Left forelimb (tissue), 1 donor: ENCODE measurements at regions not wholly inside any gene's neighbourhood (a gene's known extent, or its start where the extent isn't known, plus 50 kb on each side); places are given as distances from the start of the nearest gene placed in this dataset.
"Not testable (repeated sequence)": the region's sequence is repeated elsewhere in the genome, so short reads cannot be mapped to it uniquely, and the experiment has no call there.

Source experiments
- DNase-seq: peaks from one replicate; pipeline ENCODE4 v3.0.0-alpha.2; 2018; ENCODE audit warnings: low spot score

DNA sequence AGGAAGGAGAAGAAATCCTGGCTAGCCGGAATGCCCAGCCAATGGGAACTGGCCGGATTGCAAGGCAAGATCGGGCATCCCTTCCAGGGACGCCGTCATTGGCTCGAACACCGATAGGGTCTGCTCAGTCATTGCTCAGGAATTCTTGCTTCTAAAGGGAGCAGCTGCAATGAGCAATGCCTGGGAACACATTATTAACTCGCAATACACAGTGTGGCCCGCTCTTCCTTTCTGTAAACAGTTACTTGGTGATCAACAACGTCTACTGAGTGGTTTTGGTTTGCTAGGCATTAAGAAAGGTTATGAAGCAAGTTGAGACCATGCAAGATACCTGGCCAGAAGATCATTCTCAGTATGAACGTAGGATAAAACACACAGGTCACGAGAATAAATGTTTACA, 165.4 kb upstream of the CITED2 start:
- no peak for DNase-seq

DNA sequence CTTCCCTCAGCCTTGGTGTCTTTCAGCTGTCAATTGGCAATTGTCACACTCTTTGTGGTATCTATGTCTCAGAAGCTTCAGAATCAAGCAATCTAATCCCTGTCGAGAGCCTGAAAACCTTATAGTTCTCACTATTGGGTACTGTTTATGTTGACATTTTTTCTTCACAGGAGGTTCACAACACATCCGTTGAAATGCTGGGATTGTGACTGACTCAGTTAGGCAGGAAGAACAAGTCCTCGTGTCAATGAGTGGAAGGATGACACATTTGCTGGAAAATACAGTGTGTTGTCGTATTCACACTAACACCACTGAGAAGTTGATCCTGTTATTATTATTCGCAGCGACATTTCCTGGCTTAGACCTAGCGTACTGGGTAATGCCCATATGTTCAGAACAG, 163.9 kb upstream of the CITED2 start:
- no peak for DNase-seq

DNA sequence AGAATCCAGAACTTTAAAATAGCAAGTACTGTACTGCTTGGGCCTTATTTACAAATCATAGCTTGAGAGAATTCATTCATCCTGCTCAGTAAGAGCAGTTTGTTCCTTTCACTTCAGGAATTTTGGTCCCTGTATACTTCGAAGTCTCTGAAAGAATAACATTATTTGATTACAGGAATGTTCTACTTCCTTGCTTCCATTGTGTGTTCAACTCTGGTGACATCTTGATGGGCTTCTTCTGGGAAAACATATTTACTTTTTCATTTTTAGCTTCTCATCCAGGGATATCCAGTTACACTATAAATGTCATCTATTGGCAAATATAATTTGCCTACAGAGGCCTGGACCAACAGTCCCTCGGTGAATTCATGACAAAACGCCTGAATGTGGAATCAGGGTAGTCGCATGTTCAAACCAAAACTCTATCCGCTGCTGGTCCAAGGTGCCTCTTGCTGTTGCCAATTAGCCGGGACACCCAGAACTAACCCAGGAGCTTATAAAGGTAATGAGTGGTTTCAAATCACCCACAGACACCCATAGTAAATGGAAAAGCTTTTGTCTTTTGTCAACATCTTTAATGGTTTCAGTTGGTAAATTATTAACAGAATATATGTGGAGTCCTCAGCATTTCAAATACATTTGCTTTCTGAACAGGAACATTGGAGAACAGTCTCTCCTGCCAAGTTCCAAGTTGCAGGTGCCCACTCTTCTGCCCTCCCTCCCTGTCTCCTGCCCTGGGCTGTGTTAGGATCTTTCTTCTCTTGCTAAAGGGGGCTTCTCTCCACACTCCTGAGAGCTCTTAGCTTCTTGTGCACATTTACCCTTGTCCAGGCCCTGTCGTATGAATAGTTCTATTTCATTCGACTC, 162.5 kb upstream of the CITED2 start:
- no peak for DNase-seq

DNA sequence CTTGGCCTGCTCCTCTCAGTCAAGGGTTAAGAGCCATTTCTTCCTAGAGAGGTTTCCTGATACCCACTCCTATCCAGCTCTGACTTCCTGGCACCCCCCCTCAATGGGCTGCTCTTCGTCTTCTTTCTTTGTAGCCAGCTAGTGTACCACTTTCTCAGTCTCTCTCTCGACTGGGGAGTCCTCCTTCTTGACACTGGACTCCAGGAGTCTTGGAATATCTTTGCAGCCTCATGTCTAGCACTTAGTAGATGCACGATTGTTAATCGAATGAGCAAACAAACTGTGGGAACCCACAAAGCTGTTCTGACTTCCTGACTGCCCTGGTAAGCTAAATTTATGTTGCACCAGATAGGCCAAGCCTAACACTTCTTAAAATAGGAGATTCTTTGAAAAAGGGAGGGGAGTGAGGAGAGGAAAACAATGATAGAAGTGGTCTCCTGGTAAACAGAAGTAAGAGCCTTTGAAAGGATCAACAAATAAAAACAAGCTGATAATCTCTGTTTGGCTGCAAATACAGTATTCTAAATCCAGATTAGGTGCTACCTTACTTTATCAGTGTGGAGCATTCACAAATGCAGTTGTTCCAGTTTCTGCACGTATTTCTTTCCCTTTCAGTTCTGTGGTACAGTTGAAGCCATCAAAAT, 160.1 kb upstream of the CITED2 start:
- no peak for DNase-seq

DNA sequence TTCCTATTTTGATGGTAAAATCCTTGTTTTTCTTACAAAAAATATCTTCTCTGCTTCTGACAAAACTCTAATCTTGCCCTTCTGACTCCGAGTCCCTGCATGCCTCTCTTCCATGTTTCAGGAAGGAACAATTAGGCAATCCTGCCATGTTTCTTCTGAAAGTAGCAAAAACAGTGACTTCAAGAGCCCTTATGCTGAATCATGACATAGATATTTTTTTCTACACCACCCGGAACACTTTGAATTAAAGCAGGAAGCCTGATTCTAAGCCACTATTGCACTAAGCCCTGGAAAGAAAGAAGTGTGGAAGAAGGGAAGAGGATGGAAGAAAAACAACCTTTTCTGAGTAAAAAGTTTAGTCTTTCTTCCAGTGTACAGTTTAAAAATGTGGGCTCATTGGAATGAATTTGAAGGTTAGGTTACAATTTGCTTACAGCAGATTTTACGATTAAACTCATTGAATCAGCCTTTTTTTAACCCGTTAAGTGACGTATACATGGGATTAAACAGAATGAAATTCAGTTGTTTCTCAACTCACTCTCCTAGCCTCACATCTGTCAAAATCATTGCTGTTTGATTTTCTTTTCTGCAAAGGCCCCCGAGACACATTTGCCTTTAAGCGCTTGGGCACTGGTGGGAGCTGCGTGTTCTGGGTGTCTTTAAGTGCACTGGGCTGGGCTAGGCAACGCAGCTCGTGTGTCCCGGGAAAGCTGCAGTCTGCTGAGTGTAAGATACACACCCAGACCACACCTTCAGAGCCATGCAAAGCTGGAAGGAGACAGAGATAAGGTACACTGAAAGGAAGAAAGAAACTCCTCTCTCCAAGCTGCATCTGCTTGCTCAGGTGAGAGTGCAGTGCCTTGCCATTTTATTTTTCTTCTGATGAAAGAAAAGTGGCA, 159.4 kb upstream of the CITED2 start:
- DNase-seq = no peak

DNA sequence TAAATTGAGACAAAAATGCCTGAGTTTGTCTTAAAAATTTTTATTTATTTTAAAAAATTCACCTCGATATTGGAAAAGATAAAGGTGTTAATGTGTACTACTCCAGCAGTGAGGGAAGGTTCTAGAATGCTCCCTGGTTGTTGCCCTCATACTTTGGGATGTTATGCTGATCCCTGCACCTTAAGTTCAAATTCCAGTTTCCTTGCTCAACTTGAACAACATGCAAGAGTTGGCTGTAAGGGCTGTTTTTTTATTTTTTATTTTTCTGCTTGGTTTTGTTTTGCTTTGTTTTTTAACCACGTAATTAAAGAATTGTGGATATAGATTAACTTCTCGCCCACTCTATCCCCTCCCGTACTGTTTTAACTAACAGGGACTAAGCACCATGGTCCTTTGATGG, 158.7 kb upstream of the CITED2 start:
- no peak for DNase-seq

DNA sequence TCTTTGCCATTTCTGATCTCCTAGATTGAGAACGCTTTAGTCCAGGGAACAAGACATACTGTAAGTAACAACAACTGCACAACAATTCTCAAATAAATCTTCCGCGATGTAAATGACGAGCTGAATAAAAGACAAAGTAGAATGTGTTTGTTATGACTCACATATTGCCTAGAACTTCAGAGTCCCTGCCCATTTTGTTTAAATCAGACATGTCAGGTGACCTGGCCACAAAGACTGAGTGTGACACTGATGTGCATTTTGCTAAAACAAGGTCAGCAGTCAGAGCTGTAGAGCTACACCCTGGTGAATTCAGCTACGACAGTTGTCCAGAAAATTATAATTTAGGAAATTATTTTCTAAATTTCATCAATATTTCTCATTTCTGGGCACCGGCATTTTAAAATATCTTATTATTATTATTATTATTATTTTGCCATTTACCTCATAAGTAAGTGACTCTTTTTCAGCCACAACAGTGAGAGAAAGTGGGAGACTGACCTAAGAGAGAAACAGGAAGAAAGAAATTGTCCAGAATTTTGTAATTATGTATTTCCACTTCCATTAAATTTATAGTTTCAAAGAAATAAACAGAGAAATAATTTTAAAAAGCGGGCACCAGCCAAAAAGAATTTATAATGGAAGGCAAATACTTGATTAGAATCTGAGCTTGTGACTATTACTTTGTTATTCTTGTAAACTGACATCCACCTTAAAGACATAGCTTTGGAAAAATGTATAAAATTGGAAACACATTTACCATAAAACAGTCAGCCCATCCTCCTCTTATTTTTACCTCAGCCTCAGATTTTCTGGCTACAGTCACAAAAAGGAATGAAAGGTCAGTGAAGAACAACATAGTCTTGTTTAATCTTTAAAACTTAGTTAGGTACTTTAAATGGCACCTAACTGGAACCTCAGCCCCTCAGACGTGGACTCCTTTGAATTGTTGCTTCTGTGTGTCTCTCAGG, 157.0 kb upstream of the CITED2 start:
- DNase-seq = no peak

DNA sequence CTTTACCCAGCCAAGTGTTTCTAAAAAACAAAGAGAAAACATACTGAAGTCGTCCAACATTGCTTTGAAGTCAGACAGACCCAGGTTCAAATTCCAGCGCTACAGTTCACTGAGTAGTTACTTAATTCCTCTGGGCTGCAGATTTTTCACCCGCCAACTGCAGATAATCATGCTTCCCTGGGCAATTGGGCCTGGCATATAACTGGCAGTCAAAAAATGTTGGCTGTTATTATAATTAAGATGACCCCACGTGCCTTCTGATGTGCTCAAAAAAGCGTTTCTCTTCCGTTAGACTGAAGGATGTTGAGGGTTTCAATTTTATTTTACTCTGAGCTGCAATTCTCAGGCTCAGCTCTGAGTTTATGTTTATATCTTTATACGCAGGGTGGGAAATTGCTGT, 156.1 kb upstream of the CITED2 start:
- DNase-seq = no peak

DNA sequence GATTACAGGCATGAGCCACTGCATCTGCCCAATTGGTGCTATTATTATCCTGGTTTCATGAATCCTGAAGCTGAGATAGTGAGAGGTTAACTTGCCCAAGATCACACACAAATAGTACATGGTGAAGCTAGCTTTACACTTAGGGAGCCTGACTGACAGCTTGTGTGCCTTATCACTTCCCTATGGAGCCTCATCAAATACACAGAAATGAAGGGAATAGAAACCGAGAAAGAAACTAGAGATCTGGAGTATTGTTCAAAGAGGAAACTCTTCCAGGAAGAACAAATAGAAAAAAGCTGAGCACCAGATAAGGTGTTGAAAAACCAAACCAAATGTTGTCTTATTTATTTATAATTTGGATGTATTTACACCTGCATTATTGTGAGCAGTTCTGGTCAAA, 155.0 kb upstream of the CITED2 start:
- DNase-seq = no peak

DNA sequence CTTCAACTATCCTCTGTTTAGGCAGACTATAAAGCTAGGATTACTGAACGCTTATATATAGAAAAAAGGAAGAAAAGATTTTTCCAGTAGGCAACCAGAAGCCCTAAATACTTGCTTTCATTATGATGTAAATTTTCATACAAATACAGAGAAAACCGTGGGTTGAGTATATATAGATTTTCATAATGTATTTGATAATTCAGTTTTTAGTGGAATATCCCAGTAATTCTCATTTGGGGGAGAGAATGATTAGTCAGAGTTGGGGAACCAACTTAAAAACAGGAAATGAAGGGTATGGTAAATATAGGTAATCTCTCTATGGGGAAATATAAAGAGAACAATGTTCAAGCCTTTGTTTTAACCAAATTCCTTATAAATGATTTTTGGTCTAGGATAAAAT, 154.0 kb upstream of the CITED2 start:
- no peak for DNase-seq

DNA sequence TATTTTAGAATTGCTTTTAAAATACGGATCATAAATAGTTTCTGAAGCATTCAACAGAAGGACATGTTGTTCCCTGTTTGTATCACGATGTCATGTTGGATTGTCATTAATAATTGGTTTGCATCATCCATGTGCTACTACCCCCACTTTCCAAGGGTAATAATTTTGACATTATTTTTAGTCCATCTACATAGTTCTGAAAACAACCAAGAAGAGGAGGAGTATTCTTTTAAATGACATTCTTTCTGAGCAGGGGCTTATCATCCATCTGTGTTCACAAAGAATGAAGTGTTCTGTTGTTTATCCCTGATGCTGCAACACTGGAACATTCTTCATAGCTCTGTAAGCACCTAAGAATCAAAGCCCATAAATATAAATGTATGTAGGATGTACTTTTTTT, 151.0 kb upstream of the CITED2 start:
- no peak for DNase-seq

DNA sequence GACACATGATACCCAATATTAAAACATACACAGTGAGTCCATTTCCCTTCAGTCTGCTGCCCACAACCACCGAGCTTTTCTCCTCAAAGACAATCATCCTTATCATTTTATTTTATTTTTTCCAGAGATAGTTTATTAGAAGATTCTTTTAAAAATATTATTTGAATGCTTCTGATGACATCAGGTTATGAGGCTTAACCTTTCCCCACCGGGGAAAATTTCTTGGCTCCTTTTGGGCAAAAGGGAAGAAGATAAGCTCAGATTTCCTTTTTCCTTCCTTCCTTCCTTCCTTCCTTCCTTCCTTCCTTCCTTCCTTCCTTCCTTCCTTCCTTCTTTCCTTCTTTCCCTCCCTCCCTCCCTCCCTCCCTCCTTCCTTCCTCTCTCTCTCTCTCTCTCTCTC, 149.5 kb upstream of the CITED2 start:
- DNase-seq = no peak

DNA sequence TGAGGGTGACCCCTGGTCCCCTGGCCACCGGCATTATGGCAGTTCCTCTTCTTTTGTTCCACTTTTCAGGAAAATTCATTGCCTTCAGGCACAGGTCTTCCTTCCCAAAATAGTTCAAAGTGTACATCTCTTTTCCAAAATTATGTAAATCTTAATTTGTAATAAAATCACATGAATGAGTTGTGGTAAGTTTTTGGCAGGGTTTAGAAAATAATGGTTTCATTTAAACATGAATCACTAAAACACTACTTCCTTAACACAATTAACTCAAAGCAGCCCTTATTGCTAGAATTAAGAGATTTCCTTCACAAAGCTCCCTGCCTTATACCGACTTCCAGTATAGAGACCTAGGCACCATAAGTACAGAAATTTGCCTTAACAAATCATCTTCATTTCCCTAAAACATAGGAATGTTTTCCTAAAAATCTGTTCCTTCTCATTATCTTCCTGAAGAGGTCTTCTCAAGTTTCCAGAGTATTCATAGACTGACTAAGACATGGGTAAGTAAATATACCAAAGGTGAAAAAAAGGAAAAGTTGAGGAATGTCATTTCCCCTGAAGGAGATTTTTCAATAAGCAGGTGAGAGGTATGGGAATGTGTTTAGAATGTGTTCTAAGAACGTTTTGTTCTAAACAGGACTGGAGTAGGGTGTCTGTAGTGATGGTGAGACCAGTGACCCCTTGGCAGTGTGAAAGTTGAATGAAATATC, 148.2 kb upstream of the CITED2 start:
- DNase-seq = no peak

DNA sequence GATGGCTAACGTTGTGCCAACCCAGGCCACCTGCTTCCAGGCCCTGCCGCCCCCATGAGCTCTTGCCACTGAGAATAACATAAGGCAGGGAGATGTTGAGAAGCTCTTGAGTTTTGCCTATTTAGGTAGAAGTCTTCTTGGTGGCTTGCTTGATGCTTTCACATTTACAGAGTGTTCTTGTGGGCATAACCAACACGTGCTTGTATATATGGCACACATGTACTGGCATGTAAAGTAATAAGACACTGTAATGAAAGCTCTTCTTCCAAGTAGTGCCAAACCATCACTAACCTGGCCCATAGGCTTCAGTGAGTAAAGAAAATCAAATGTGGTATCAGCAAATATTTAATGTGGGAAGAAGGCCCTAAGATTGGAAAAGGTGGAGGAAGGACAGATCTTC, 146.9 kb upstream of the CITED2 start:
- DNase-seq = no peak

DNA sequence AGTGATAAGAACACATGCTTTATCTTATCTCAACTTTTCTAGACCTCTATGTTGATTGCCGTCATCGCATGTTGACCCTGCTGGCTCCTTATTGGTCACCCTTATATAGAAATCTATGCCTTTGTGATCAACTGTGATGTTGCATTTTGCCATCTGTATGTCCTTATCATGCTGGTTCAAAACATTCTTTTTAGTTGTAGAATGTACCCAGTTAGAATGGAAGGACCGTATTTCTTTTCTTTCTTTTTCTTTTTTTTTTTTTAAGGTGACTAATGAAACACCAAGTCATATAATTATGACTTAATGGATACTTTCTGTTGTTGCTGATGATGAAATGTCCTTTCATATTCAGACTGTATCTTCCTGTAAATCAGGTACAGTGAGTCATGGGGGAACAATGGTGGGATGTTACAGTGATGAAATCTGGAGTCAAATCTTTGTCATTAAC, 145.9 kb upstream of the CITED2 start:
- DNase-seq = no peak

DNA sequence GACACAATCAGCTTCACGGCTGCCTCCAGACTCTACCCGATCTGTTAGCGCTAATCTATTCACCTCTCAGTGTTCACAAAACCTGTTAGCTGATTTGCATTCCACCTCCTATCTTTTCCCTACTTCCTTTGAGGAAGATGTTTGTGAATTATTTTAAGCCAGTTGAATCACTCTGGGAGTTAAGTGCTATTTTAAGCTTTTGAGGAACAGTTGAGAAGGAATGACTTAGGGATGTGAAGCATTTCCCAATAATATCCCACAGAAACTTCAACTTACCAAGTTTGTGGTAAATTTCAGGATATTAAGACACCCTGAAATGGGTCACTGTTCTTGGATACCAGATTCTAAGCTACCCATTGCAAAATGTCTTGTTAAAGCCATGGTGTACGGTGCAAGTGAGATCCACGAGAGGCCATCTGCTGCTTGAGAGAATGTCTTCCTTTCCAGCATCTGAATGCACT, 145.2 kb upstream of the CITED2 start:
- no peak for DNase-seq

DNA sequence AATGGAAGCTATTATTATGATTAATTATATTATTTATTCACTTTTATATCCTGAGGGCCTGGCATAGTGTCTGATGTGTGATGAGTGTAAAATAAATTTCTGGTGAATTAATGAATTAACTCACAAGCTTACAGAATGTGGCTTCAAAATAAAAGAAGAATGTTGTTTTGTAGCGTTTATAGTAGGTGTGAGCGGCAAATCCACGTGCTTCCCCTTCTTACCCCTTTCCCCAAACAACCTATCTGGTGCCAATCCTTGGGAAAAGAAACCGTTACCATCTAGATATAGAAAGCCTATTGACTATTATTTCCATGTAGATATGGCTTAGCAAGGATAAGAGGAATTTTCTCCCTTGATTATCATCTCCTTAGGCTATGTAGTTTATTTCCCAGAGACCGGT, 144.6 kb upstream of the CITED2 start:
- no peak for DNase-seq

DNA sequence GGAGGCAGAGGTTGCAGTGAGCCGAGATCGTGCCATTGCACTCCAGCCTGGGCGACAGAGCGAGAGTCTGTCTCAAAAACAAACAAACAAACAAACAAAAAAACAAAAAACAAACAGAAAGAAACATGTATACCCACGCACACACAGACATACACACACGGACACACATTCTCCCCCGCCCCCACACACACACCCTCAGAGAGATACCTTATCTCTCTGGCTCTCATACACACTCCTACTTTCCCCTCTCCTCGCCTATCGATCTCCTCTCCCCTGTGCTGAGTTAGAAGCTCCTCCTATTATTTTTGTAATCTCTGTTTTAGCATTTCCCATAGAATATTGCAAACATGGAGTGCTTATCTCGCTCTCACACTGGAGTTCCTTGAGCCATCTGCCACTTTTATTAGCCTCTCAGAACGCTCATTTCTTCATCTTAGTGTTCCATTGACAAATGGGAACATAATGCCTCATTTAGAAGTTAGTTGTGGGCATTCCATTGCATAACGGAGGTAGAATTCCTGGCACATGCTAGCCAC, 144.2 kb upstream of the CITED2 start:
- DNase-seq = no peak

DNA sequence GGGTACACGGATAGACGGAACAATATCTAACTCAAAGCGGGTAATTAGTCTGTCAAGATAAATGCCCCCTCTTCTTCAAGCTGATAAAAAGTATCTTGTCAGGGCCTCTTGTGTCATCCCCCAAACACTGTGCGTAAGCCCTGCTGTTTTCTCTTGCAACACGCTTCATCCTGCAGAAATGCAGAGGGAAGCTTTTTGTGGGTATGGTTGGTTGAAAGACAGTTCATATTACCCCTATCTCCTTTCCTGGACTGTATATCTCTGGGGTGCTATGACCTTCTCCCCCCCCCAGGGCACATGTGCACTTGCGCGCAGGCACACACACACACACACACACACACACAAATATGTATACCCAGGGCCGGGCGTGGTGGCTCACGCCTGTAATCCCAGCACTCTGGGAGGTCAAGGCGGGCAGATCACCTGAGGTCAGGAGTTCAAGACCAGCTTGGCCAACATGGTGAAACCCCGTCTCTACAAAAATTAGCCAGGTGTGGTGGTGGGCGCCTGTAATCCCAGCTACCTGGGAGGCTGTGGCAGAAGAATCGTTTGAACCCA, 143.6 kb upstream of the CITED2 start:
- not testable (repeated sequence) for DNase-seq

DNA sequence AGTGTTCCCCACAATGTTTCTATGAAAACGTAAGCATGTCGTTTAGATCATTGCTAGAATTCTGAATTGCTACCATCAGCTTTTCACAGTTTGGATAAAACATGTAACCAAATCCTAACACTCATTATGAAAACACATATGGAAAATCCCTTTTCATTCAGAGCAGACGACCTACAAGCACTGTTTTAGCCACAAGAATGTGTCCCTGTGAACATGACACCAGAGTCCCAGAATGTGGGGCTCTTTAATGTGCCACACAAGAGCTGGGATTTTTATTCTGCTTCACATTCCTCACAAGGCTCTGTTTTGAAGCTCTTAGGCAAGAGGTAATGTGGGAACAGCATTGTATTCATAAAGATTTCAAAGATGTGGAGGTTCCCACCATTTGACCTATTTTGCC, 141.1 kb upstream of the CITED2 start:
- DNase-seq = no peak
